GM18498 (cell line): ENCODE measurements at regions not wholly inside any gene's neighbourhood (a gene's known extent, or its start where the extent isn't known, plus 50 kb on each side); places are given as distances from the start of the nearest gene placed in this dataset.
"Not testable (repeated sequence)": the region's sequence is repeated elsewhere in the genome, so short reads cannot be mapped to it uniquely, and the experiment has no call there.

ENCODE experiments used
- ATAC-seq: cut with Tn5 transposase; IDR thresholded peaks from one replicate; pipeline ENCODE4 v1.9.1; 2021; ENCODE audit warnings: mild to moderate bottlenecking, moderate library complexity; ENCODE audit not compliant: unreplicated experiment

DNA sequence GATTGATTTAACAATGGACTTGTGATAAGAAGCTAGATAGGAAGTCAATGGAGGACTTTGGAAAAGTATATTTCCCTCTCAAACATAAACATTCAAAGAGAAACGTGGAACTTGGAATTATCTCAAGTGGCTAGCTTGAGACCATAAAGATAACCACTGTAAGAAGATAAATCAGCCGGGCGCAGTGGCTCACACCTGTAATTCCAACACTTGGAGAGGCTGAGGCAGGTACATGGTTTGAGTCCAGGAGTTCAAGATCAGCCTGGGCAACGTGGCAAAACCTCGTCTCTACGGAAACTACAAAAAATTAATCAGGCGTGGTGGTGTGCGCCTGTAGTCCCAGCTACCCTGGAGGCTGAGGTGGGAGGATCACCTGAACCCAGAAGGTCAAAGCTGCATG lies 405.9 kb upstream of the ACVR2A start:
- no peak for ATAC-seq

DNA sequence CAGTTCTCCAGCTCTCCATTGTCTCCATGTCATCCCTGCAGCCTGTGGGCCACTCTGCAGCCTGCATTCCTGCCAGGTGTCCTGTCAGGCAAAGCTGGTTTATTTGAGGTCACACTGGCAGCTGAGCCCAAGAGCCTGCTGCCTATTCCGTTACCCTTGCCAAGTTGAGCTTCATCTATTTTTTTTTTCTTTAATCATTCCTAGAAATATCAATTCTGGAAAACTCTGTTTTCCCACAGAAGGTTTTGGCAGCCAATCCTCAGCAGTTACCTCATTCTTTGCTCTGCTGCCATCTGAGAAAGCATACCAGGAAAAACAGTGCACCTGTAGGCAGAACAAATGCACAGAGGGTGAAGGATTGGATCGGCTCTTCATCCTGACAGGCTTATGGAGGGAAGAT lies 411.0 kb upstream of the ACVR2A start:
- ATAC-seq = no peak

DNA sequence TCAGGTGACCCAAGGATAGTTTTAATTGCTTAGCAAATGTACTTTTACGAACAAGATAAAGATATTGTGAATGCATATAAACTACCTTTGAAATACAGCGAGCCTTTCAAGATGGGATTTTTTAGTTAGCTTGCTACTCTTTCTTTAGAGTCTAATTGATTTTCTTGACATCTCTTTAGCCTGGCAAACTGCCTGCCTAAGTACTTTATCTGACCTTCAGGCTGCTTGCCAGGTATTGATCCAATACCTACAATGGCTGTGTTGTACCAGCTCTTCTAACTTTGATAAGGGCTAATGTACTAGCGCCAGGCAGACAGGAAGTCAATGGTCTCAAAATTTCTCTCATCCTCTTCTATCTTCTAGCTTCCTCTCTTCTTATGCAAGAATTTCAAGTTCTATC lies 414.4 kb upstream of the ACVR2A start:
- ATAC-seq = no peak

DNA sequence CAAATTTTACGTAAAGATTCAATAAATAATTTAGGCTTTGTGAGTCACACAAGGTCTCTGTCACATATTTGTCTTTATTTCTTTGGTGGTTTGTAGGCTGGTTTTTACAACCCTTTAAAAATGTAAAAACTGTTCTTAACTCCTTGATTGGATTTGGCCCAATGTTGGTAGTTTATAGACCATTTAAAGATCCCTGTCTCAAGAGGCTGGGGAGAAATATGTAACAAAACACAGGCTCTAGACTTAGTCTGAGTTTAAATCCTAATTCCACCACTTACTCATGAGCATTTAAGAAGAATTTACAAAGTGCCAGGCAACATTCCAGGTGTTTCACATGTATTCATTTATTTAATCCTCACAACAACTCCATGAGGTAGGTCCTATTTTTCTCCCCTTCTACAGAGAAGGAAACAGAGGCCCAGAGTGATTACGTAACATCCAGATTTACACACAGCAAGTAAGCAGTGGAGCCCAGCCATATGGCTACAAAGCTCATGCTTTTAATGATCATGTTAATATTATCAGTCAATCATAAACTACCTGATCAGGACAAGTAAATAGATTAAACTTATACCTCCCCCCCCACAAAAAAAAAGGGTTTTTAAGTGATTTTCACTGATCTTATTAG lies 416.6 kb upstream of the ACVR2A start:
- ATAC-seq = no peak

DNA sequence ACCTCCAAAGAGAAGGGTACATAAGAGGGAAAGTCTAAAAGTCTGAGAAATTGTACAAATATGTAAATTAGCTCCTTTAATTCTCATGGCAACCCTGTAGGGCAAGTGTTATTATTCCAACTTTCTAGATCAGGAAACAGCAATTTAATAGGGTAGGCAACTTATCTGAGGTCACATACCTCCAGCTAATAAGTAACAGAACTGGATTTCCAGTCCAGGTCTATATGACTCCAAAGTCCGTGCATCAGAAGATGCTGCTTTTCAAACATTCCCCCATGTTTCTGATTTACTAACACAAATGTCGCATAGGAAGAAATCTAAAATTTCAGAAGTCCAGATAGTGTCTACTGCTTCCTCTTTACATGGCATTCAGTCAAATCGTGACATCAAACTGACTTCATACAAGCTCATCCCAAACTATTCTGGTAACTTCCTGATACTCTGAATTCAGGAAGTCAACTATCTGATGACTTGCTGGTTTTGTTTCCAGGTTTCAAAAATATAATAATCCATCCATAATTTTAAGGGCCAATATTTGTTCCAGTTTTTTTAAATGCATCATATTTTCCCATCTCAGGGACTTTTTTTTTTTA lies 419.3 kb upstream of the ACVR2A start:
- ATAC-seq = no peak

DNA sequence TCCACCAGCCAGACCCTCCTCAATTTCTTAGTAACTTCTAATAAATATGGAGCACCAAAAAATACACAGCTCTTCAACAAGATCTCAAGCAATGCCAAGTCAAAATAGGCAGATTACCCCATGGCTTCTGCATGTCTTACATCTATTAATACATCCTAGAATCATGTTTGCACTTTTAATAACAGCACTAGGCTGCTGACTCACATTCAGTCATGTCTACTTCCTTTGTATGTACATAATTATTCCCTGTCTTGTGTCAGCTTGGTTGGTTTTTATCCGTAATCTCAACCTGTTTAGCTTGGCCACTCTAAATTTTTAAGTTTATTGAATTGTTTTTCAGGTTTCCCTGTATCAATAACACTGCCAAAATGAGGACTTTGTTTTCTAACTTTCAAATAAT lies 420.1 kb upstream of the ACVR2A start:
- ATAC-seq = no peak

DNA sequence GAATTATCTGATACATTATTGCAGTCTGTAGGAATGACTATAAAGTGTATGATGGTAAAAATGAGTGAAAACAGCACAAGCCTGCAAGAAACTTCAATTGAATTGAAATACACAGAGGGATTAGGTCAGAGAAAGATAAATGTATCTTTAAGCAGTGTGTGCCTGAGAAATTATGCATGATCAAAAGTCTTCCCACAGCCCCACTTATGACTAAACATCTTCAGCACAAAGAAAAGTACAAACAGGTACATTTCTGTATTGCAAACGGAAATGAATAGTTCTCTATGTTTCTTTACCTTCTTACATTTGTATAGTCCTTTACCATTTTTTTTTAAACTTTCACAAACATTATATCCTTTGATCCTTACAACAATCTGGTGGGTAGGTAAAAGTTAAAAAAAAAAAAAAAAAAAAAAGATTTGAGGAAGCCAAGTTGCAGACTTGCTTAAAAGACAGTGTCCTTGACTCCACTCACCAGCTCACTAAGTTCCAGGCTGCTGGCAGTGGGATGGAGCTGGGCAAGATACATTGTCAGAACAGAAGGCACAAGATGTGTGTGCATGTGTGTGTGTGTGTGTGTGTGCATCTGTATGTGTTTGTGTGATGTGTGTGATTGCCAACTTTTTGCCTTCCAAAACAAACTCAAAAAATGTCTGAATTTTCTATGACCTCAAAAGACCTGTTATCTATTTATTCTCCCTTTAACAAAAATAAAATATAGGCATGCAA lies 423.7 kb upstream of the ACVR2A start:
- no peak for ATAC-seq

DNA sequence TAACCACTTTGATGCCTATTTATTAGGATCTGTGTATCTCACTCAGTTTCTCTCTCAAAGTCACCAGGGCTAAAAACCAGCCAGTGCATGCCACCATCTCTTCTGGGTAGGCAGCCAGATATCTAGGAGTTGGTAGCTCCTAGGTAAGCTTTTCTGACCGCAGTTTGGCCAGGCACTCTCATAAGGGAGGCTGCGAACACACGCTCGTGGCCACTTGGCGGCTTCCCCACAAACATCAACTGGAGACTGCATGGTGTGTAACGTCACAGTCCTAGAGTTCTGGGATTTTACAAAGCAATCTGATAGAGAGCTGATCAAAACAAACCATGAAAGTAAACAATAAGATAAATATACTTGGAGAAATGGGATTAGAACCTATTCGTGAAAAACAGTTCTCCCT lies 424.3 kb upstream of the ACVR2A start:
- no peak for ATAC-seq

DNA sequence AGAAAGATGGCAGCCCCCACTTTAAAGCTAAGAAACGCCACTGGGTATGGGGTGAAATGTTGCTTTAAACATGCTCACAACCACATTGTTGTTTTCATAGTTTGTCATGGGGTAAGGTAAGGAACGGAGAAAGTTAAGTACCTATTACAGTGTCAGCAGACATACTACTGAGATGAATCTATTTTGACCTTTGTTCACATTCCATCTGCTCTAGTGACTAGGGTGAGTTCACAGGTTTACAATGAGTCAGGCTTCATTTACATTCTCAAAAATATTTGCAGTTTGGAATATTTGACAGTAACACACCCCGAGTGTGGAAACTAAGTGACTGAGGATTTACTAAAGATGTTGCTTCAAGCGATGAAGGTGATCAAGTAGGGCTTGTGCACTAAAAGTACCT lies 428.7 kb upstream of the ACVR2A start:
- ATAC-seq = no peak

DNA sequence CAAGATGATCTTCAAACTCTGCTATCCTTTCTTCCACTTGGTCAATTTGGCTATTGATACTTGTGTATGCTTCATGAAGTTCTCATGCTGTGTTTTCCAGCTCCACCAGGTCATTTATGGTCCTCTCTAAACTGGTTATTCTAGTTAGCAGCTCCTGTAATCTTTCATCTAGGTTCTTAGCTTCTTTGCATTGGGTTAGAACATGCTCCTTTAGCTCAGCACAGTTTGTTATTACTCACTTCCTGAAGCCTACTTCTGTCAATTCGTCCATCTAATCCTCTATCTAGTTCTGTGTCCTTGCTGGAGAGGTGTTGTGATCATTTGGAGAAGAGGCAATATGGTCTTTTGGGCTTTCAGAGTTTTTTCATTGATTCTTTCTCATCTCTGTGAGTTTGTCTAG lies 430.2 kb upstream of the ACVR2A start:
- not testable (repeated sequence) for ATAC-seq

DNA sequence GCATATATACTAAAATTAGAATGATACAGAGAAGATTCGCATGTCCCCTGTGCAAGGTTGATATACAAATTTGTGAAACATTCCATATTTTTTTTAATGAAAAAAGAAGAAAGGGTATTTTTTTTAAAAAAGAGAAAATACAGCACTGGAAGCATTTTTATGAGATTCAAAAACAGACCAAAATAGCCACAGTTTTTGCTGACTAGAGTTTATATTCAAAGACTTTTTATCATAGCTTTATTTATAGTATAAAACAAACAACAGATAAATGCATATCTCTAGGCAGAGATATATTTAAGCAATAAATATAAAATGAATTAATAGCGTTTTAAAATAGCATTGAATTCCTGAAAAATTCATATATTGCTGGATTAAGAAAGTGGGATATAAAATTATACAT lies 436.5 kb upstream of the ACVR2A start:
- ATAC-seq = no peak

DNA sequence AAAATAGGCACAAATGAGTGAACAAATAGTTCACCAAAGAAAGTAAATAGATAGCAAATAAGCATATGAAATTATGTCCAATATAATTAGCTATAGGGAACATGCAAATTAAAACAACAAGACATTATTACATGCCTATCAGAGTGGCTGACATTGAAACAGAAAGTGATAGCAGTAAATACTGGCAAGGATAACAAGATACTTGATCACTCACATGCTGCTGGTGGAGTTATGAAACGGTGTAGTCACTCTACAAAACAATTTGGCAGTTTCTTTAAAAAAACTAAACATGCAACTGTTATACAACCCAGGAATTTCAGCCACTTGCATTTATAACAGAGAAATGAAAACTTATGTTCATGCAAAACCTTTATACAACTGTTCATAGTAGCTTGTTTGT lies 439.2 kb upstream of the ACVR2A start:
- peak; percentile 68 for ATAC-seq

DNA sequence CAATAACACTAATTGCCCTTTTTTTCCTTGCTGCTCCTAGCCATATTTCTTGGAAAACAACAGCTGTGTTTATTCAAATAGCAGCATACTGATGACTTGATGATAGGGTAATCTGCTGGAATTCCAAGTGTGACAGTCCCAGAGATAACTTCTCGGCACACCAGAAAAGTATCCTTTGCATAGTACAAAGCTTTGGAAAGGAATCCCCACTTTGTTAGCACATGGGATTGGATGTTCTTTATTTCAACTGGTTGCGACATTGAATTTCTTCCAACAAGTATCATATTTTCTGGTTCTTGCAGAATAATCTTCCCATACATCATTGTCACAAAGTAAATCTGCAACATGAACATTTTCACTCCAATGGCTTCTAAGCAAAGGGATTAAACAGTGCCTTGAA lies 445.8 kb upstream of the ACVR2A start:
- ATAC-seq = no peak

DNA sequence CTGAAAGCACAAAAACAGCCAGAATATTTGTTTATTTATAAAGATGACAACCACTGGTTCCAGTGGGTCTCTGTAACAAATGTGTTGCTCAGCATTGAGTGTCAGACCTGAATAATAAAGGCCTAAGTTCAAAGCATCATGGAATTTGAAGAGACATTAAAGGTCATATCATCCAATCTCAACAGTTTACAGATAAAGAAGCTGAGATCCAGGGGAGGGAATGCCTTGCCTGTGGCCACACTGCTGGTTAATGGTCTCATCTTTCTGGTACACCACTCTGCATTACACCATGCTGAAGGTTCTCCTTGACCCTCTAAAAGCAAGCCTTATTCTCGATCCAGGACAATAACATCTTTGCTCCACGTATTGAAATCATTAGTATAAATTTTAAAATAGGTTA lies 446.5 kb upstream of the ACVR2A start:
- no peak for ATAC-seq

DNA sequence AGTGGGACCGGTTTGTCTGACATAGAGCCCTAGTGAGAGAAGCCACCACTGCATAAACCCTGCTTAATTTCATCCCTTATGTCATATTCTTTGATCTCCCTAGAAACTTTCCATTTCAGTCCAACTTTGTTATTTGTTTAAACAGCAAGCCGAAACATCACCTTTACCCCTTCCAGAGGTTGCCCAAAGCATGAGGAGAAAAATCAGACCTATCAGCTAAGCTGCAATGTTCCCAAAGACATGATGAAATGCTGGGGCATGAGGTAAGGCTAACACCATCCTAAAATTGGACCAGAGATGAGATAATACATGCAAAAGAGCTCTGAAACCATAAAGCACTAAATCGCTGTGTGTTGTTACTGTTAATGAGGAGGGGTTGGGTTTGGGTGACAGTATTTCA lies 447.9 kb upstream of the ACVR2A start:
- ATAC-seq = no peak

DNA sequence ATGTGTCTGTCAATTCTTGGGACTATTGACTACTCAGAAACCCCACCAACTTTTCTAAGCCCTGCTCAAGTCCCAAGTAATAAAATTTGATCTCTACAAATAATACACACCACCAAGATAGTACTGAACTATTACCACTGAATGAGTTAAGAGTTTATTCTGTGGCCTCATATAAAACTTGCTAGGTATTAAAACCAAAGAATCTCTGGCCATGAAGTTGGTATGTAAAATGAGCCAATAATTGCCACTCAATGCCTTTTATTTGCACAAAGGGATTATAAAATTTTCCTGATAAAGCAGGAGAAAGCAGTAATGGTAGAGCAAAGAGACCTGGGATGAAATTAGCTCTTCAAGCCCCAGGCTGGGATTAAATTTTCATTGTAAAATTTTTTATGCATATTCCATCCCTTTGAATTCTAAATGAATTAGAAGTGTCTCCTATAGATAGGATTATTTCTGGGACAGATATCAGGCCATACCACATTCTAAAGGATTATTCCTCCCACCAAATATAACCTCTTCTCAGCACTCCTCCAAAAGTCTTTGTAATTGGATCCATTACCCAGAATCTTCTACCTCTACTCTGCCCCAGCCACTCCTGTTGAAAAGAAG lies 450.5 kb upstream of the ACVR2A start:
- no peak for ATAC-seq

DNA sequence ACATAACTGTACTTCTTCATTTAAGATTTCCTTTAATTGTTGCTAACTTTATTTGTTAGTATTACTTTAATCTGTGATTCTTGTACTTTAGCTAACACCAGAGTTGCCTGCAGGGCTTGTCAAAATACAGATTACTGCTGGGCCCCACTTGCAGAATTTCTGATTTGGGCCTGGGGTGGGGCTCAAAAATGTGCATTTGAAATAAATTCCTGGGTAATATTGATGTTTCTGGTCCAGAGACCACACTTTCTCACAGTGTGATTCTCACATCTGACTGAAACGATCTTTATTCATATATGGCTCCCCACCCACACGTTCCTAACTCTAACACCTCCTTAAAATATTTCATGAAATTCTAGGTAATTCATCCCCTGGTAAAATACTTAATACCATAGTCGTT lies 452.6 kb upstream of the ACVR2A start:
- ATAC-seq = no peak

DNA sequence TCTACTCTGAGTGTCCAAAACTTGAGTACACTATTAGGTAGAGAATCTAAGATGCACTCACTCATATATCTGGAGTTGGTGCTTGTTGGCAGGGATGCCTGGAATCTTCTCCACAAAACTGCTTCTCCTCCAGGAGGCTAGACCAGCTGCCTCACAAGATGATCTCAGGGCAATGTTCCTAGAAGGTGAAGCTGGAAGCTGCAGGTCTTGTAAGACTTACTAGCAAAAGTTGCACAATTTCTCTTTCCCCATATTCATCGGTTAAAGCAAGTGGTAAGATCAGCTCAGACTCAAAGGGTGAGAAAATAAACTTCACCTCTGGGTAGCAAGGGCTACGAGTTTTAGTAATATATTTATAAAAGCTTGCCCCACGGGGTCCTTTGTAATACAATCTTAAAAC lies 454.4 kb upstream of the ACVR2A start:
- no peak for ATAC-seq

DNA sequence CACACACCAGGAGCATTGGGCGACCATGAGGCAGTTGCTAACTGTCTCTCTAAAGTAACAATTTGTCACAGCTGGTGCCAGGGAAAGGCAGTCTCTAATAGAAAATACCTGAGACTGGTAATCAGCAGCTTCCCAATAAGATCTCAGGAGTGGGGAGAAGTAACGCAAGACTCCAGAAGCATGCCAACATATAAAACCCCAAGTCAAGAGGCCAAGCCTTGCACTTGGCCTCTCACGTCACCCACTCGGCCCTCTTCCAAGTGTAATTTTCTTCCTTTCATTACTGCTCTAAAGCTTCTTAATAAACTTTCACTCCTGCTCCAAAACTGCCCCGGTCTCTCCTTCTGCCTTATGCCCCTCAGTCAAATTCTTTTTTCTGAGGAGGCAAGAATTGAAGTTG lies 455.6 kb upstream of the ACVR2A start:
- no peak for ATAC-seq

DNA sequence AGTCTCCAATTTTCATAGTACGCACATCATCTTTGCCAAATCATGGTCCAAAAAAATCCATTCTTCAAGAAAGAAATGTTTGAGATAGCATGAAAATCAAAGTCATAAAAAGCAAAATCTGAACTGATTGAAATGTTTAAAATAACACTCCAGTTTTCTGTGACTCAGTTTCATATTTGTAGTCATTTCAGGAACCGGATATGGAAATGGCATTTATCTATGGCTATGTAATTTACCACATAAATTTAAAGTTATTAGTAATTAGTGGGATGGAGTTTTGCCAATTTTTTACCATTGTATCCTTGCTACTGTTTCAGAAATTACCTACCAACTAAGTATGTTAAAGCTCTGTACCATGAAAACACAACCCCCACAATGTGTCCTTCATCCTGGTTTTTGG lies 456.6 kb upstream of the ACVR2A start:
- no peak for ATAC-seq

DNA sequence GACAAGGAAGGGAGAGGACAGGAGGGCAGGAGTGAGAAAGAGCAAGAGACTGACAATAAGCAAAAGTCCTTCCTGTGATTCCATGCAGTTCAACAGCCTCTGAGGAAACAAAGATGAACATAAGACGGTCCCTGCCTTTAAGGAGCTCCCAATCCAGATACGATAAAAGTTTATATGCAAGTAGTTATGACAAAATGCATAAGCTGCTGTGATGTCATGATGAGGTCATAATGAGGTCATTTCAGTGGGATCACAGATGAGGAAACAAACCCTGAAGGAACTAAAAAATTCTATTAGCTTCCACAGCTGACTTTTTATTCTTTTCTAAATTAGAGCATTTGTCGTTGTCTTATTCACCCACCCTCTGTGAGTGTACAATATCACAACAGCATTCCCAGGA lies 458.5 kb upstream of the ACVR2A start:
- no peak for ATAC-seq

DNA sequence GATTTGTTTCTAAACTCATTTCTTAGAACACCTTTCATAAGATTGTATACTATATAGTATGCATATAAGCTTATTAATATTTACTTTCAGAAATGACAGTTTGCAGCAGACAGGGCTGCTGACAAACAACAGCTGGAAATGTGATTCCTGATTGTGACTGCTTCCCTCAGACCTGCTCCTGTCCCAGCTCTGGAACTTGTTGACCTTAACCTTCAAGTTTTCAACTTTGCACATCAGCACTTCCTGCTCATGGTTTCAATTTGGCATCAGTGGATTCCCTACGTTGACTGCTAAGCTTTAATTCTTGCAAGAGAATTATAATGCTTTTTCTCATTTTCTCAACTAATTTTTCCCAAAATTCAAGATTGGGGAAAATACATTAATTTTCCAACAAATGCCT lies 459.2 kb upstream of the ACVR2A start:
- ATAC-seq = no peak
